Osteoblast (primary cell): ENCODE measurements at regions not wholly inside any gene's neighbourhood (a gene's known extent, or its start where the extent isn't known, plus 50 kb on each side); places are given as distances from the start of the nearest gene placed in this dataset.
"Not testable (repeated sequence)": the region's sequence is repeated elsewhere in the genome, so short reads cannot be mapped to it uniquely, and the experiment has no call there.

ENCODE experiments used
- DNase-seq: peaks from one replicate; pipeline ENCODE4 v3.0.0; 2011; ENCODE audit warnings: low spot score, mixed read lengths; ENCODE audit not compliant: insufficient read length; ENCODE audit errors: missing footprints
- H2AFZ ChIP-seq: 2 replicates; pipeline ENCODE4 v1.6.0; 2011; ENCODE audit warnings: mild to moderate bottlenecking, low read length
- H3K27ac ChIP-seq: 2 replicates; pipeline ENCODE4 v1.5.1; 2011; ENCODE audit warnings: mild to moderate bottlenecking, low read depth, low read length, moderate library complexity
- H3K27me3 ChIP-seq: 2 replicates; pipeline ENCODE4 v1.6.0; 2012; ENCODE audit warnings: mild to moderate bottlenecking, control low read depth, inconsistent platforms, low read length, moderate library complexity; ENCODE audit not compliant: insufficient read depth
- H3K36me3 ChIP-seq: 2 replicates; pipeline ENCODE4 v1.5.1; 2011; ENCODE audit warnings: mild to moderate bottlenecking, low read length, control low read depth, moderate library complexity; ENCODE audit not compliant: insufficient read depth
- H3K4me1 ChIP-seq: 2 replicates; pipeline ENCODE4 v1.5.1; 2011; ENCODE audit warnings: mild to moderate bottlenecking, low read length, control low read depth, moderate library complexity; ENCODE audit not compliant: insufficient read depth
- H3K4me2 ChIP-seq: 2 replicates; pipeline ENCODE4 v1.6.0; 2011; ENCODE audit warnings: mild to moderate bottlenecking, low read length; ENCODE audit not compliant: insufficient read depth
- H3K4me3 ChIP-seq: fragments of 200-600 bp; sonication (generic); 3 replicates; pipeline ENCODE4 v1.5.1; 2012; ENCODE audit warnings: mild to moderate bottlenecking, low read length, inconsistent platforms; ENCODE audit not compliant: insufficient read depth
- H3K79me2 ChIP-seq: 2 replicates; pipeline ENCODE4 v1.6.0; 2012; ENCODE audit warnings: mild to moderate bottlenecking, low read length, control low read depth, inconsistent platforms; ENCODE audit not compliant: insufficient read depth
- H3K9me3 ChIP-seq: 2 replicates; pipeline ENCODE4 v1.5.1; 2011; ENCODE audit warnings: low read depth, low read length, control low read depth
- H4K20me1 ChIP-seq: 2 replicates; pipeline ENCODE4 v1.6.0; 2012; ENCODE audit warnings: mild to moderate bottlenecking, low read length, control low read depth; ENCODE audit not compliant: insufficient read depth
- TF ChIP-seq, protein P1 (sequence below): IDR thresholded peaks from 2 replicates; pipeline ENCODE4 v1.5.1; 2011; ENCODE audit warnings: mild to moderate bottlenecking, low read depth, low read length, moderate library complexity; ENCODE audit errors: extremely low read depth

DNA sequence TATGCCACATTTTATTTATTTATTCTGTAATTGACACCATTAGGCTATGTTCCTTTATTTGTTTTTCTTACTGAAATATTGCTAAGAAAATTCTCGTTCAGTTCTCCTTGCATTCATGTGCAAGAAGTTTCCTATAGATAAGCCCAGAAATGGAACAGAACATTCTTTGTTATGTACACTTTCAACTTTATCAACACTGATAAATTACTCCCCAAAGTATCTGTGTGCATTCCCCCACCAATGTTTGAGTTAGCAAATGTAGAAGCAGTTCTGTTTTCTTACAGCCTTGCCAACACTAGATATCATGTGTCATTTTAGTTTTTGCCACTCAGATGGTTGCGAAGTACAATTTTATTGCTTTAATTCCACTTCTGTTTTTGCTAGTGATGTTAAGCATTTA, 166.4 kb upstream of the NPY2R start:
- no peak for DNase-seq

DNA sequence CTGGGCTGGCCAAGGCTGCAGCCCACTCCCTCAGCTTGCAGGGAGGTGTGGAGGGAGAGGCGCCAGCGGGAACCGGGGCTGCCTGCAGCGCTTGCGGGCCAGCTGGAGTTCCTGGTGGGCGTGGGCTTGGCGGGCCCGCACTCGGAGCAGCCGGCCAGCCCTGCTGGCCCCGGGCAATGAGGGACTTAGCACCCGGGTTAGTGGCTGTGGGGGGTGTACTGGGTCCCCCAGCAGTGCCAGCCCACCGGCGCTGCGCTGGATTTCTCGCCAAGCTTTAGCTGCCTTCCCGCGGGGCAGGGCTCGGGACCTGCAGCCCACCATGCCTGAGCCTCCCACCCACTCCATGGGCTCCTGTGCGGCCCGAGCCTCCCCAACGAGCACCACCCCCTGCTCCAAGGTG, 164.2 kb upstream of the NPY2R start:
- not testable (repeated sequence) for H2AFZ ChIP-seq, H3K27me3 ChIP-seq, H4K20me1 ChIP-seq

More for the DNA sequence above, 166.4 kb upstream of the NPY2R start:
- Histone ChIP-seq H3K4me1 (no peaks in the 10 kb centered on the region), H3K79me2 (no peaks in the 10 kb centered on the region), H3K27ac (no peak overlapping the region), H3K9me3 (no peaks in the 10 kb centered on the region), H3K4me3 (no peak overlapping the region), H3K36me3 (no peaks in the 10 kb centered on the region), H2AFZ (no peak overlapping the region), H4K20me1 (no peaks in the 10 kb centered on the region), H3K4me2 (no peak overlapping the region), H3K27me3 (no peaks in the 10 kb centered on the region)
- TF ChIP-seq, protein P1, sequence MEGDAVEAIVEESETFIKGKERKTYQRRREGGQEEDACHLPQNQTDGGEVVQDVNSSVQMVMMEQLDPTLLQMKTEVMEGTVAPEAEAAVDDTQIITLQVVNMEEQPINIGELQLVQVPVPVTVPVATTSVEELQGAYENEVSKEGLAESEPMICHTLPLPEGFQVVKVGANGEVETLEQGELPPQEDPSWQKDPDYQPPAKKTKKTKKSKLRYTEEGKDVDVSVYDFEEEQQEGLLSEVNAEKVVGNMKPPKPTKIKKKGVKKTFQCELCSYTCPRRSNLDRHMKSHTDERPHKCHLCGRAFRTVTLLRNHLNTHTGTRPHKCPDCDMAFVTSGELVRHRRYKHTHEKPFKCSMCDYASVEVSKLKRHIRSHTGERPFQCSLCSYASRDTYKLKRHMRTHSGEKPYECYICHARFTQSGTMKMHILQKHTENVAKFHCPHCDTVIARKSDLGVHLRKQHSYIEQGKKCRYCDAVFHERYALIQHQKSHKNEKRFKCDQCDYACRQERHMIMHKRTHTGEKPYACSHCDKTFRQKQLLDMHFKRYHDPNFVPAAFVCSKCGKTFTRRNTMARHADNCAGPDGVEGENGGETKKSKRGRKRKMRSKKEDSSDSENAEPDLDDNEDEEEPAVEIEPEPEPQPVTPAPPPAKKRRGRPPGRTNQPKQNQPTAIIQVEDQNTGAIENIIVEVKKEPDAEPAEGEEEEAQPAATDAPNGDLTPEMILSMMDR, result no peak

DNA sequence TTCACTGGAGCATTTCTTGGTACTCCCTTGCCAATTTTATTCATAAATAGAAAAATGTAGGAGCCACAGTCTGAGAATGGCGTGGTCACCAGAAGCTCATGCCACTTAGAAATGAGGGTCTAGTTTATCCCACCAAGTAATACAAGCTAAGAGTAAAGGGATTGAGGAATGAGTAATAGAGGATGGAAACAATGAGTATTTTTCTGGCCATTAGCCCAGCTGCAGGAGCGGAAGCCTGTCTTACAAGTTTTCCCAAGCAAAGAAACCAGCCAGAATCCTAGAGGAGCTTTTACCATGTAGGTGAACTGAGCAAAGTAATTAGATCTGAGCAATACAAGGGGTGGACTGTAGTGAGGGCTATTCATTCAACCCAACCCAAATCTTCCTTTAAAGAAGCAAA, 160.7 kb upstream of the NPY2R start:
- TF ChIP-seq, protein P1, result no peak
- H3K4me3 ChIP-seq, result no peak overlapping the region
- H3K27me3 ChIP-seq, result no peaks in the 10 kb centered on the region
- no peaks in the 10 kb centered on the region for H3K9me3 ChIP-seq
- H4K20me1 ChIP-seq, result no peaks in the 10 kb centered on the region
- no peak overlapping the region for H3K4me2 ChIP-seq
- peak overlapping the region; percentile 40 for H3K27ac ChIP-seq
- H3K79me2 ChIP-seq, result no peaks in the 10 kb centered on the region
- H3K36me3 ChIP-seq, result no peaks in the 10 kb centered on the region
- DNase-seq, result no peak
- H3K4me1 ChIP-seq, result no peaks in the 10 kb centered on the region
- no peak overlapping the region for H2AFZ ChIP-seq

More for the DNA sequence above, 164.2 kb upstream of the NPY2R start:
- H3K27ac ChIP-seq, H3K79me2 ChIP-seq, DNase-seq, H3K4me1 ChIP-seq, H3K4me2 ChIP-seq, H3K36me3 ChIP-seq, H3K4me3 ChIP-seq, H3K9me3 ChIP-seq: not testable (repeated sequence)

DNA sequence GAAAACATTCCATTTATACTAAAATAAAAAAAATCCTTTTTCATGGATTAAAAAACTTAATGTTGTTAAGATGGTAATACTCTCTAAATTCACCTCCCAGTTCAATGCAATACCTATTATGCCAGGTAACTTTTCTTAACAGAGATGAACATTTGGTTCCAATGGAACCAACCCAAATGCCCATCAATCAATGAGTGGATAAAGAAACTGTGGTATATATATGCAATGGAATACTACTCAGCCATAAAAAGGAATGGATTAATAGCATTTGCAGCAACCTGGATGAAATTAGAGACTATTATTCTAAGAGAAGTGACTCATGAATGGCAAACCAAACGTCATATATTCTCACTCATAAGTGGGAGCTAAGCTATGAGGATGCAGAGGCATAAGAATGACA, 154.4 kb upstream of the NPY2R start:
- not testable (repeated sequence) for H3K9me3 ChIP-seq, H3K79me2 ChIP-seq, H3K4me3 ChIP-seq, H3K27me3 ChIP-seq, H3K4me1 ChIP-seq, DNase-seq, H3K27ac ChIP-seq, H2AFZ ChIP-seq, H3K36me3 ChIP-seq, H4K20me1 ChIP-seq, H3K4me2 ChIP-seq

DNA sequence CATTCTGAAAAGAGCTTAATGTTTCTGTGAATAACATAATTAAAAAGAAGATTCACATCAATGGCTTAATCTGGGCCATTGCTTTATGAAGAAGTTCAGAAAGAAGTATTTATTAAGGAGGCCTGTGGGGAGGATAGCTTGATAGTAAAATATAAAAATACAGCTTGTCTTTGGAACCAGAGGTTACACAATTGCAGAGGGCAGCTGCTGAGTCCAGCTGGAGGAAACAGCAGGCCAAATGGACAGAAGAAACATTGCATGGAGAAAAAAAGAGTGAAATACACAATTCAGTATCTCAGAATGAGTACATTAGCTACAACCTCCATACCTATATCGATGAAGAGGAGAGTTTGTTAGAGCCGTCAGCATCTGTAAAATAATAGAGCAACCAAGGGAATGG, 148.0 kb upstream of the NPY2R start:
- Histone ChIP-seq H3K36me3 (no peaks in the 10 kb centered on the region), H2AFZ (no peak overlapping the region), H3K4me1 (no peaks in the 10 kb centered on the region), H3K27me3 (no peaks in the 10 kb centered on the region), H3K9me3 (no peaks in the 10 kb centered on the region), H3K27ac (no peak overlapping the region), H4K20me1 (no peaks in the 10 kb centered on the region), H3K79me2 (no peaks in the 10 kb centered on the region), H3K4me2 (no peak overlapping the region), H3K4me3 (no peak overlapping the region)
- TF ChIP-seq, protein P1, result no peak
- DNase-seq, result no peak
